Transverse colon (tissue), 4 donors: ENCODE measurements at regions not wholly inside any gene's neighbourhood (a gene's known extent, or its start where the extent isn't known, plus 50 kb on each side); places are given as distances from the start of the nearest gene placed in this dataset.

ENCODE experiments used
- DNase-seq: peaks from one replicate; pipeline ENCODE4 v3.0.0-alpha.2; 2019
- H3K27ac ChIP-seq, 4 donors: fragments of 200-600 bp; sonication (generic); 2 replicates each; pipeline ENCODE4 v1.5.1; 2016 to 2018; ENCODE audit warnings: inconsistent platforms in 4 of 4
- H3K27me3 ChIP-seq: fragments of 200-600 bp; sonication (generic); 2 replicates; pipeline ENCODE4 v1.5.1; 2017; ENCODE audit warnings: inconsistent platforms
- H3K36me3 ChIP-seq, 4 donors: fragments of 200-600 bp; sonication (generic); 2 replicates each; pipeline ENCODE4 v1.5.1; 2017 to 2019; ENCODE audit warnings: inconsistent platforms in 4 of 4
- H3K4me1 ChIP-seq, 4 donors: fragments of 200-600 bp; sonication (generic); 2 replicates each; pipeline ENCODE4 v1.5.1; 2017 to 2020; ENCODE audit warnings: inconsistent platforms in 4 of 4
- H3K4me3 ChIP-seq, 4 donors: fragments of 200-600 bp; sonication (generic); 1 replicate in 1 of 4; 2 replicates in 3 of 4; pipeline versions ENCODE4 v1.5.1 to v1.6.1; 2017 to 2019; ENCODE audit warnings: inconsistent platforms in 4 of 4
- H3K9me3 ChIP-seq, 2 donors: fragments of 200-600 bp; sonication (generic); 2 replicates each; pipeline ENCODE4 v1.5.1; 2017 to 2019; ENCODE audit warnings: inconsistent platforms in 2 of 2
- EP300 ChIP-seq: sonication (generic); formaldehyde crosslinking; IDR thresholded peaks from one replicate; pipeline ENCODE4 v1.6.1; 2017; ENCODE audit warnings: antibody characterized with exemption, low read depth
- POLR2A ChIP-seq: fragments of 450-650 bp; IDR thresholded peaks from one replicate; pipeline ENCODE4 v1.6.1; 2016; ENCODE audit warnings: antibody characterized with exemption, mild to moderate bottlenecking, moderate library complexity
- POLR2AphosphoS5 ChIP-seq, 3 donors: sonication (generic); formaldehyde crosslinking; IDR thresholded peaks; one replicate each; pipeline ENCODE4 v1.6.1; 2016; ENCODE audit warnings: antibody characterized with exemption in 3 of 3
- WGBS, 2 donors: methylation state at CpG; one replicate each; pipeline ENCODE4 v1.1.5; 2018; ENCODE audit warnings: low coverage in 1 of 2; 5-methylcytosine and 5-hydroxymethylcytosine counted together
- in situ Hi-C, 4 donors: fragments of 200-750 bp; cut with MboI; loops; one replicate each; pipeline versions ENCODE4 v1.15.0 to v1.15.1; 2017; ENCODE audit warnings: low sequenced_read_pairs in 3 of 4, low pct_ligation_motif_present in 1 of 4, low pct_unique_long_range_greater_than_20kb in 1 of 4
- intact Hi-C: fragments of 100-400 bp; cut with DNase I; formaldehyde crosslinking; loops from one replicate; pipeline ENCODE4 v1.15.1; 2023; ENCODE audit warnings: low total_unique reads
- TF ChIP-seq, protein P1 (sequence below), 5 experiments: fragments of 200-600 bp in 3 of 5; fragments of 450-650 bp in 2 of 5; sonication (generic) in 3 of 5; IDR thresholded peaks; 1 replicate in 2 of 5; 2 replicates in 3 of 5; pipeline ENCODE4 v1.5.1; 2016 to 2017; ENCODE audit warnings: antibody characterized with exemption in 5 of 5, inconsistent platforms in 3 of 5, mild to moderate bottlenecking in 2 of 5, moderate library complexity in 1 of 5

DNA sequence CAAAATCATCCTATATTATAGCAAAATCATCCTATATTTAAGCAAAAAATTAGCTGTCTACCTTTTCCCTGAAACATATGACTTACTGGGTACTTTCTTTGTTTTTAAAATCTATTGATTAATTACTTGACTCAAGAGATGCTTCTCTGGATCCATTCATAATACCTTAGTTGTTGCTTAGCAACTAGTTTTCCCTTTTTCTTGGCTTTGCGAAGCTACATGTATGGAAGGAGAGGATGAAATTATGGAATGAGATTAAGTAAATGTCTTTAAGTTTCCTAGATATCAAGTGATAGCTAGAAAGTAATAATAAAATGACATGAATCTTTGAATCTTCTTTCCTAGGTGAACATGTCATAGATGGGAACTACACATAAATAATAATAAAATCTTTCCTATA is 1033.2 kb upstream of the FAM98A start:
- Histone ChIP-seq H3K4me1 (no peaks in the 10 kb centered on the region), H3K27ac (no peak overlapping the region), H3K4me3 (no peak overlapping the region), H3K9me3 (peaks cover 0 to 3% of the 10 kb centered on the region in 2 donors), H3K27me3 (no peaks in the 10 kb centered on the region), H3K36me3 (no peaks in the 10 kb centered on the region)
- intact Hi-C loops (no loop called here), in situ Hi-C loops (no loop called here)
- TF ChIP-seq POLR2A (no peak), POLR2AphosphoS5 (IDR thresholded peaks at IDR 0.05) (no peak), EP300 (no peak)
- TF ChIP-seq, protein P1, sequence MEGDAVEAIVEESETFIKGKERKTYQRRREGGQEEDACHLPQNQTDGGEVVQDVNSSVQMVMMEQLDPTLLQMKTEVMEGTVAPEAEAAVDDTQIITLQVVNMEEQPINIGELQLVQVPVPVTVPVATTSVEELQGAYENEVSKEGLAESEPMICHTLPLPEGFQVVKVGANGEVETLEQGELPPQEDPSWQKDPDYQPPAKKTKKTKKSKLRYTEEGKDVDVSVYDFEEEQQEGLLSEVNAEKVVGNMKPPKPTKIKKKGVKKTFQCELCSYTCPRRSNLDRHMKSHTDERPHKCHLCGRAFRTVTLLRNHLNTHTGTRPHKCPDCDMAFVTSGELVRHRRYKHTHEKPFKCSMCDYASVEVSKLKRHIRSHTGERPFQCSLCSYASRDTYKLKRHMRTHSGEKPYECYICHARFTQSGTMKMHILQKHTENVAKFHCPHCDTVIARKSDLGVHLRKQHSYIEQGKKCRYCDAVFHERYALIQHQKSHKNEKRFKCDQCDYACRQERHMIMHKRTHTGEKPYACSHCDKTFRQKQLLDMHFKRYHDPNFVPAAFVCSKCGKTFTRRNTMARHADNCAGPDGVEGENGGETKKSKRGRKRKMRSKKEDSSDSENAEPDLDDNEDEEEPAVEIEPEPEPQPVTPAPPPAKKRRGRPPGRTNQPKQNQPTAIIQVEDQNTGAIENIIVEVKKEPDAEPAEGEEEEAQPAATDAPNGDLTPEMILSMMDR (IDR thresholded peaks at IDR 0.05) = no peak
- DNase-seq = no peak
- 97 to 100% methylated on average over 1 of the region's 1 CpG for WGBS, 2 donors

DNA sequence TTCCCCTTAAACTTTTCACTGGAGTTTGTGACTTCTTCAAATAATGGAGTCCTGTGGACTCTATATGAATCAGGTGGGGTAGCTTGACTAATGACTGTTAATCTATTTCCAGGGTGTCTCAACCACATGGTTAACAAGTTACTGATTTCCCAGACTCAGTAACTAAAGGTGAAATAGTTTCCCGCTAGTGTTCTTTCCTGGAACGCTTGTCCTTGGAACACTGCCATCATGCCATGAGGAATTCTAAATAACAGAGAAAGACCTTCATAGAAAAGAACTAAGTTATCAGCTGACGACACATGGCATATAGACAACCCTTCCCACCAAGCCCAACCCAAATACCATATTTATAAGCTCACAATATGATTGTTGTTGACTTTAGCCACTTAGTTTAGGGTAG is 1027.9 kb upstream of the FAM98A start:
- TF ChIP-seq POLR2A (no peak), EP300 (no peak), POLR2AphosphoS5 (IDR thresholded peaks at IDR 0.05) (no peak)
- TF ChIP-seq, protein P1 (IDR thresholded peaks at IDR 0.05) = no peak
- H3K36me3 ChIP-seq = no peaks in the 10 kb centered on the region
- intact Hi-C loops (no loop called here), in situ Hi-C loops (no loop called here)
- no peaks in the 10 kb centered on the region for H3K27me3 ChIP-seq
- H3K9me3 ChIP-seq = peaks cover 0 to 3% of the 10 kb centered on the region in 2 donors
- no peak overlapping the region for H3K4me3 ChIP-seq
- DNase-seq = no peak
- WGBS, 2 donors = 23 to 46% methylated on average over 3 of the region's 3 CpGs
- no peaks in the 10 kb centered on the region for H3K4me1 ChIP-seq
- H3K27ac ChIP-seq = no peak overlapping the region

DNA sequence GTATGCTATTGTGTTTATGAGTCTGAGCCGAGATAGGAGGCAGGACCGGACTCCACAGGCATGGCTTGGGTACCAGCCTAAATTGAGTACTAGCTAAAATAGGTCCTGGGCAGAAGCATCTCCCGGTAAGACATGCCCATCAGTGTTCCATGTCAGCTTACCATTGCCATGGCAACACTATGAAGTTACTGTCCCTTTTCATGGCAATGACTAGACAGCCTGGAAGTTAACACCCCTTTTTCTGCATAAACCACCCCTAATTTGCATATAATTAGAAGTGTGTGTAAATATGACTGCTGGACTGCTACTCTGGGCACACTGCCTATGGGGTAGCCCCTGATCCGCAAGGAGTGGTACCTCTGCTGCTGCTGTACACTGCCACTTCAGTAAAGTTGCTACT is 1005.1 kb upstream of the FAM98A start:
- intact Hi-C loops (no loop called here), in situ Hi-C loops (no loop called here)
- WGBS, 2 donors = 89% methylated on average over 4 of the region's 4 CpGs; no CpG with 5 or more reads in 1 of the 2 donors
- DNase-seq = no peak
- Histone ChIP-seq H3K27me3 (no peaks in the 10 kb centered on the region), H3K4me1 (no peaks in the 10 kb centered on the region), H3K4me3 (no peak overlapping the region), H3K9me3 (no peaks in the 10 kb centered on the region), H3K36me3 (no peaks in the 10 kb centered on the region), H3K27ac (no peak overlapping the region)
- TF ChIP-seq EP300 = no peak
- no peak for TF ChIP-seq POLR2AphosphoS5 (IDR thresholded peaks at IDR 0.05)
- no peak for TF ChIP-seq POLR2A
- TF ChIP-seq, protein P1 (IDR thresholded peaks at IDR 0.05) = no peak

DNA sequence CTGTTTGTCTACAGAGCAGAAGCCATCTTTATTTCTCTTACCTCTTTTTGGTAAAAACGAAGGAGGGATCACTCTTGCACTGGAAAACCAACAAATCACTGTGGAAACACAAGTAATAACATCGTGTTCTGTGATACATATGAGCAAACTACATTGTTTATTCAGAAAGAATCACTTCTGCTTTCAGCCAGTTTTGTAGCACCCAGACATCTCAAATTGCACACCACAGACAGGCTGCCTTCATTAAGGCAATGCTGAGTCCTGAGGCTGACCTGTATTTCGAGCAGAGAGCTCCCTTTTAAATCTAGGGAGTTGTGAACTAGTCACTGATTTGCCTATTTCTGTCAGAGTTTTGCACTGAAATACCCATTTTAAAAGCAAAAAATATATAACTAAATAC is 1003.2 kb upstream of the FAM98A start:
- WGBS, 2 donors = 37 to 49% methylated on average over 3 of the region's 3 CpGs
- no peak for DNase-seq
- H3K9me3 ChIP-seq = no peaks in the 10 kb centered on the region
- no peaks in the 10 kb centered on the region for H3K27me3 ChIP-seq
- H3K4me3 ChIP-seq = no peak overlapping the region
- H3K27ac ChIP-seq = no peak overlapping the region
- intact Hi-C loops (no loop called here), in situ Hi-C loops (no loop called here)
- no peaks in the 10 kb centered on the region for H3K36me3 ChIP-seq
- H3K4me1 ChIP-seq = no peaks in the 10 kb centered on the region
- TF ChIP-seq POLR2AphosphoS5 (IDR thresholded peaks at IDR 0.05) (no peak), EP300 (no peak), POLR2A (no peak)
- TF ChIP-seq, protein P1 (IDR thresholded peaks at IDR 0.05) = no peak
